KBM-7 (cell line): ENCODE measurements at regions not wholly inside any gene's neighbourhood (a gene's known extent, or its start where the extent isn't known, plus 50 kb on each side); places are given as distances from the start of the nearest gene placed in this dataset.
A peak's percentile ranks its signal among the peaks of the same experiment; 100 is the strongest.

ENCODE experiments used
- DNase-seq: peaks from one replicate; pipeline ENCODE4 v3.0.0-alpha.2; 2015
- in situ Hi-C: fragments of 300-500 bp; cut with MboI; formaldehyde crosslinking; loops from 2 replicates; pipeline ENCODE4 v1.14.3; 2020; ENCODE audit warnings: low sequenced_read_pairs, low pct_unique_long_range_greater_than_20kb, mixed read lengths

- in situ Hi-C loops, result no loop called here
- no peak for DNase-seq
Measured at GRCh38 chr12:116469344-116469743, 89.8 kb upstream of the MAP1LC3B2 start.

- DNase-seq, result no peak
- in situ Hi-C loops, result no loop called here
Measured at GRCh38 chr12:116471544-116471943, 87.6 kb upstream of the MAP1LC3B2 start.

- DNase-seq, result no peak
- in situ Hi-C loops, result no loop called here
Measured at GRCh38 chr12:116472193-116472592, 87.0 kb upstream of the MAP1LC3B2 start.

- no peak for DNase-seq
- in situ Hi-C loops, result no loop called here
Measured at GRCh38 chr12:116473416-116473815, 85.8 kb upstream of the MAP1LC3B2 start.

- in situ Hi-C loops, result no loop called here
- no peak for DNase-seq
Measured at GRCh38 chr12:116474331-116474730, 84.8 kb upstream of the MAP1LC3B2 start.

GRCh38 chr12:116474899-116475298 lies 84.3 kb upstream of the MAP1LC3B2 start:
- DNase-seq, result no peak
- in situ Hi-C loops, result no loop called here

GRCh38 chr12:116476227-116476822 lies 82.9 kb upstream of the MAP1LC3B2 start:
- no peak for DNase-seq
- in situ Hi-C loops, result no loop called here

GRCh38 chr12:116478243-116478773 lies 80.9 kb upstream of the MAP1LC3B2 start:
- DNase-seq, result no peak
- in situ Hi-C loops, result no loop called here

GRCh38 chr12:116480210-116480810 lies 78.9 kb upstream of the MAP1LC3B2 start:
- in situ Hi-C loops, result no loop called here
- no peak for DNase-seq

GRCh38 chr12:116481726-116482125 lies 77.5 kb upstream of the MAP1LC3B2 start:
- in situ Hi-C loops, result no loop called here
- no peak for DNase-seq

- in situ Hi-C loops, result no loop called here
- no peak for DNase-seq
Measured at GRCh38 chr12:116482179-116482578, 77.0 kb upstream of the MAP1LC3B2 start.

GRCh38 chr12:116482859-116483258 lies 76.3 kb upstream of the MAP1LC3B2 start:
- in situ Hi-C loops, result no loop called here
- DNase-seq, result no peak

GRCh38 chr12:116483959-116484750 lies 75.0 kb upstream of the MAP1LC3B2 start:
- in situ Hi-C loops, result no loop called here
- DNase-seq, result no peak

GRCh38 chr12:116484807-116485206 lies 74.4 kb upstream of the MAP1LC3B2 start:
- no peak for DNase-seq
- in situ Hi-C loops, result no loop called here

- in situ Hi-C loops, result no loop called here
- DNase-seq, result no peak
Measured at GRCh38 chr12:116489116-116489515, 70.1 kb upstream of the MAP1LC3B2 start.

- in situ Hi-C loops, result no loop called here
- no peak for DNase-seq
Measured at GRCh38 chr12:116490471-116490870, 68.7 kb upstream of the MAP1LC3B2 start.

GRCh38 chr12:116492703-116493324 lies 66.4 kb upstream of the MAP1LC3B2 start:
- in situ Hi-C loops, result no loop called here
- DNase-seq, result peak; percentile 63

- DNase-seq, result no peak
- in situ Hi-C loops, result no loop called here
Measured at GRCh38 chr12:116495260-116495659, 63.9 kb upstream of the MAP1LC3B2 start.

GRCh38 chr12:116497051-116497591 lies 62.1 kb upstream of the MAP1LC3B2 start:
- no peak for DNase-seq

GRCh38 chr12:116498471-116498870 lies 60.7 kb upstream of the MAP1LC3B2 start:
- in situ Hi-C loops, result no loop called here
- DNase-seq, result no peak

More at GRCh38 chr12:116497051-116497591, 62.1 kb upstream of the MAP1LC3B2 start:
- in situ Hi-C loops, result no loop called here
